Femur (tissue), 1 donor: ENCODE measurements at regions not wholly inside any gene's neighbourhood (a gene's known extent, or its start where the extent isn't known, plus 50 kb on each side); places are given as distances from the start of the nearest gene placed in this dataset.
"Not testable (repeated sequence)": the region's sequence is repeated elsewhere in the genome, so short reads cannot be mapped to it uniquely, and the experiment has no call there.

ENCODE experiments used
- DNase-seq: peaks from one replicate; pipeline ENCODE4 v3.0.0-alpha.2; 2017

DNA sequence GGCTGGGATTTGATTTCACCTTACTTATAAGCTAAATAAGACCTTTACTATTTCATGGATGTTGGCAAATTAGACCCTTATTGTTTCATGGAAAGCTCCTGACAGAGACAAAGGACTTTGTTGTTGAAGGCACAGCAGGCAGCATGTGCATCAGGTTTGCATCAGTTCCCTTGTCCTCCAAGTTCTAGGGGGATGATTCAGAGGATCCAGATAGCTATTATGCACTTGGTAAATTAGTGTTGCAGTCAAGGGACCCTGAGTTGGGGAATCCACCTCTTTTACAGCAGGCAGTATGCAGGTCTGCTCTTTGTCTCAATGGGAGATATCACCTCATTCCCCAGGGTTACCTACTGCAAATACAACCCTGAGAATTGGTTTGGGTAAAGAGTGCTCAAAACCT is 131.4 kb upstream of the IGSF10 start:
- no peak for DNase-seq

DNA sequence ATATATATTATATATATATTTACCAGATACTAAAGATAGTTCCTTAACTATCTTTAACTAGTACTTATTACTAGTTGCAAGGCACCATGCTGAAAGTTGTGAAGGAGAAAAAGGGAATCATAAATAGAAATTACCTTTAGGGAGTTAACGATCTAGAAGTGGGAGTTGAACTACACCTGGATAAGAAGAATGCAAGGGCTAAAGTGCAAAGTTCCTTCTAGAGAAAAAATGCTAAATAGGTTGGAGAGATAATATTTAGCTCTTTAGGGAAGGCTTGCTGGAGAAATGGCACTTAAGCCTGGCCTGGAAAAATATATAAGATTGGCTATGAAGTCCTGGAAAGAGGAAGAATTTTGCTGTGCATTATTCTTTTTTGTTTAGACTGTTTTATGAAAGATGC is 130.6 kb upstream of the IGSF10 start:
- DNase-seq = no peak

DNA sequence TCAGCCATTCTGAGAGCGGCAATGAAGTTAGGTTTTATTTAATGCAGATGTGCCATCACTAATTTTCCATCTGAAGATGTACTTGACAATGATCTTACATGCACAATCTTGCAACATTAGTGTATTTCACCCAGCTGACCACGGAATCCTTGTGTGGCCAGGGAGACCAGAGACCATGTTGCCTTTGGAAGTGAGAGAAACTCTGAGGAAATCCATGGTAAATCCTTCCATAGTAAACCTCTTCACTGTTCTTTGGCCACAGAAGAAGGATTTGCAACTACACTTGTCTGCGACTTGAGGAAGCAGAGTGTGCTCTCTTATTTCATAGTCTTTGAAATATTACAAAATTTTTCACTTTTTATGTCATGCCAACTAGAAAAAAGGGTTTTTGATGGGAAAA is 128.4 kb upstream of the IGSF10 start:
- DNase-seq = no peak

DNA sequence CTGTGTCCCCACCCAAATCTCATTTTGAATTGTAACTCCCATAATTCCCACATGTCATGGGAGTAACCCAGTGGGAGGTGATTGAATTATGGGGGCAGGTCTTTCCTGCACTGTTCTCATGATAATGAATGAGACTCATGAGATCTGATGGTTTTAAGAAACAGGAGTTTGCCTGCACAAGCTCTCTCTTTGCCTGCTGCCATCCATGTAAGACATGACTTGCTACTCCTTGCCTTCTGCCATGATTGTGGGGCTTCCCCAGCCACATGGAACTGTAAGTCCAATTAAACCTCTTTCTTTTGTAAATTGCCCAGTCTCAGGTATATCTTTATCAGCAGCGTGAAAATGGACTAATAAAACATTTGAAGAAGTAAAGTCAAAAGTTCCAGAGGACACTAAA is 126.8 kb upstream of the IGSF10 start:
- DNase-seq = not testable (repeated sequence)

DNA sequence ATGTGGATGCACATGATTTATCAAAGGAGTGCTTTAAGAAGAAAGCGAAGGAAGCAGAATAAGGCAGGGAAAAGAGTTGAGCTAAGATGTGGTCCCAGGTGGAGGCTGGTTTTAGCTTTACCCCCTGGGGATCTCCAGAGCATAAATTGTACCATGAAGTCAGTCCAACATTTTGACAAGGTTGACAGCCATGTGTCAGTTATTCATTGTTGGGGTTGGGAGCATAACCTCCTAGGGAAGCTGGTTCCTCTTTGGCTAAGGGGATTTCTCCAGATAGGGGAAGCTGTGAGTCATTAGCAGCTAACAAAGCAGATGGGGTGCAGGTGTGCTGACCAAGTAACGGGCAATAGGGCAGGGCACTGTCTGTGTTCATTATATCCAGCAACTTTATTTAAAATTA is 123.7 kb upstream of the IGSF10 start:
- DNase-seq = no peak

DNA sequence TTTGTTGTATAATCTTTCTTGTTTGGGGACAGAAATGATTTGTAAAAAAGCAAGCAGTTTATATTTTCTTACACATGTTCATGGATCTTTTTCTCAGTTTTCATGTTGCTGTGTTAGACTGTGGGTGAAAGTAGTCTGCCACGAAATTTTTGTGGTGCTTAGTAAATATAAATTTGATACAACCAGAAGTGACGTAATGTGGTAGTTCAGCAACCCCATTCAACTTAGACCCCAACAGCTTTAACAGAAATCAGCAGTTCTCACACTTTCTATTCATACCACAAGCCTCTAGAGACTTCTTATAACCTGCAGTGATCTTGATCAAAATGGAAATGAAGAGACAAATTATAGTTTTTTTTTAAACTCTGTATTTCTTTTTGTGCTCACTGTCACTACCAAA is 120.2 kb upstream of the IGSF10 start:
- no peak for DNase-seq

DNA sequence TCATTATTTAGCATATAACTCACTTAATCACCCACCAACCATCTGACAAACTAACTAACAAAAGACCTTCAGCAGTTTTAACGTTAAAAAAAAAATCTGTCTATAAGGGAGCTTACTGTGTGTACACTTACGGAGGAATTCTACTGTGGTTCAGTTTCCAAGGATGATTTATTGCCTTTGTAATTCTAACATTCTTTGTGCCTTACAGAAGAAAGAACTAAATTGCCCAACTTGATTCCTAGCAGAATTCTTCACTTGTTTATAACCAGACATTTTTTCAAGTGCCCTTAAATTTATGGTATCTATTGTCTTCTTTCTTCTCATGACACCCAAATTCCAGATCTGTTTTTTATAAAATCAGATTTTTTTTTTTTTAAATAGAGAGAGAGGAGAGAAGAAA is 119.7 kb upstream of the IGSF10 start:
- DNase-seq = no peak

DNA sequence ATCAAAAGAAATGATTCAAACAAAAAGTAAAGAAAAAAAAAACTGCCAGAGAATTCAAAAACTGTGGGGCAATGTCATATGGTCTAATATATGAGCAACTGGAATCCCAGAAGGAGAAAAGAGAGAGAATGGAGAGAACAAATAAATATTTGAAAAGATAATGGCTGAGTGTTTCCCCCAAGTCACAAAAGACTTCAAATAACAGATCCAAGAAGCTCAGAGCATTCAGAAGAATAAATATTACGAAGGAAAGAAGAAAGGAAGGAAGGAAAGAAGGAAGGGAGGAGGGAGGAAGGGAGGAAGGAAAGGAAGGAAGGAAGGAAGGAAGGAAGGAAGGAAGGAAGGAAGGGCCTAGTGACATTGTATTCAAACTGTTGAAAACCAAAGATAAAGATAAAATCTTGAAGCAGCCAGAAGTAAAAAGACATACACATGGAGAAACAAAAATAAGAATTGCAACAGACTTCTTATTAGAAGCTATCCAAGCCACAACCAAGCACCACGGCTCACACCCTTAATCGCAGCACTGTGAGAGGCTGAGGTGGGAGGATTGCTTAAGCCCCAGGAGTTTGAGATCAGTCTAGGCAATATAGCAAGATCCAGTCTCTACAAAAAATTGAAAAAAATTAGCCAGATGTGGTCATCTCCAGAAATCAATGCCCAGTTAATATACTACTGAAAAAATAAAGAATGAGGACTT is 118.9 kb upstream of the IGSF10 start:
- DNase-seq = no peak

DNA sequence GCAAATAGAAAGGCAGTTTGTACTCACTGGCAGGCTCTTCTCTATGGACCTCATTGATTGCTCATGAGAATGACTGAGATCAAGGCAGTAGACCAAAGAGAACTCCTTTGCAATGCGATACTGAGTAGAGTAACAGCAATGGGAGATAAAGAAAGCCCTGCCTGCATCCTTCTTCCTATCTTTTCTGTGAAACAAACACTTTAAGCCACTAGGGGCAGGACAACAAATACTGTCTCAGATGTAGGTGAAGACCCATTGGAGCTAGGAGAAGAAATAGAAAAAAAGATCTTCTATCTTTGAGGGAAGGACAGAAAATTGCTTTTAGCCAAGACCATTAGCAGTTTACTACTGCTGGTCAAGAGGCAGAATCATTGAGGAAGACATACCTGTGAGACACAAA is 117.6 kb upstream of the IGSF10 start:
- DNase-seq = no peak

DNA sequence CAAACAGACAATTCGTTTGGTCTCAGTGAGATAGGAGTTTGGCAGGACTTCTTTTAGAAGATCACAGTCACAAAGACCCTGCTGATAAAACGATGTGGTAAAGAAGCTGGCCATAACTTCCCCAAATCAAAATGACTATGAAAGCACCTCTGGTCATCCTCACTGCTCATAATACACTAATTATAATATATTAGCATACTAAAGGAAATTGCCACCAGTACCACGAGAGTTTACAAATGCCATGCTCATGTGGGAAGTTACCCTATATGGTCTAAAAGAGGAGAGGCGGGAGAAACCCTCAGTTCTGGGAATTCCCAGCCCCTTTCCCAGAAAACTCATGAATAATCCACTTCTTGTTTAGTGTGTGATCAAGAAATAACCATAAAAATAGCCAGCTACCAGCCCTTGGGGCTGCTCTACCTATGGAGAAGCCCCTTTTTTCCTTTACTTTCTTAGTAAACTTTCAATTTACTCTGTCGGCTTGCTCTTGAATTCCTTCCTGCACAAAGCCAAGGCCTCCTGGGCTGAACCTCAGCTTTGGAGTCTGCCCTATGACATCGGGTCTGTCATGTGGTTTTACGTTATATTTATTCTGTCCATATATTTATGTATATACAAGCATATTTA is 115.8 kb upstream of the IGSF10 start:
- no peak for DNase-seq

DNA sequence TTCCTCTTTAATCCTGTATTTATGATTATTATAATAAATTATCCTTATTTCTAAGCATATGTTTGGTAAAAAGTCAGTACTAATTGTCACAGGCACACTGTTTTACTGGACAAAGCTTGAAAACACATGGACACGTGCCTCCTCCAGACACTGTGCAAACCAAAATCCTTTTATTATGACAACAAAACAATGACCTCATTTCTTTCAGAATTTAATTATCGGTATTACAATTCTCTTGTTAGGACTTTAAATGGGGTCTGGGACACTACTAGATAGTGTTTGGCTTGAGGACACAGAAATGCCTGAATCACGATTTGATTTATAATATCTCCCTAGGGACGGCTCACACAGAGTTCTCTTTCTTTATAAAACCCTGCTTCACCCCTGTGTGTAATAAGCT is 107.3 kb upstream of the IGSF10 start:
- no peak for DNase-seq

DNA sequence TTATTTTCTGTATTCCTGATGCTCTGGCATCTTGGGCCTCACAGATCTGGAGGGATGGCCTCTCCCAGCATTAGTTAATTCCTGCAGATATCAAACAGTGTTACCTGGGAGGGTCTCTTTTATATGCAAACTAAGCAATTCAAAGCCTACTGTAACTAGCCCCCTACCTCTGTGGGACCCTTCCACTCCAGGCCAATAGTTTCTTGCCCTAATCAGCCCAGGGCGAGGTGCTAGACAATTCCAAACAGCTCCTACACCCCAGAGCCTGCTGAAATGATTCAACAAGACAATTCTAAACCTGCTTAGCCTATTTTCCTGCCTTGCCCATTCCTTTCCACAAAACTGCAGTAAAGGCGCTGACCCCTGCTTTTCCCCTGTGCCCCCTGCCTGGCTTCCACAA is 106.6 kb upstream of the IGSF10 start:
- DNase-seq = no peak

DNA sequence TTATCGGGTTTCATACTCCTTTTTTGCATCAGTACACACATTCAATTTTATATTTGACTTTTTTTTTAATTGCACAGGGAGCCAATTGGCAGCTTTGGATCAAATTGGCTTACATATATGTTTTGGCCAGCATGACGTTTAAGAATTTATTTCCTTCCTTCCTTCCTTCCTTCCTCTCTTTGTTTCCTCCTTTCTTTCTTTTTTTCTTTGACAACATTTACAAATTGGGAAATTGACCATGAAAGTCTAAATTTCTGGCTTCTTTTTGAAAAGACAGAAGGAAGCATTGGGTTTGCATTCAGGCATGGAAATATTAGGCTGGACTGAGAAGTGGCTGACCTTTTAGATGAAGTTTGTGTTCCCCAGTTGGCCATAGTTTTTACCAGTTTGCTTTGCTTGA is 103.4 kb upstream of the IGSF10 start:
- DNase-seq = no peak

DNA sequence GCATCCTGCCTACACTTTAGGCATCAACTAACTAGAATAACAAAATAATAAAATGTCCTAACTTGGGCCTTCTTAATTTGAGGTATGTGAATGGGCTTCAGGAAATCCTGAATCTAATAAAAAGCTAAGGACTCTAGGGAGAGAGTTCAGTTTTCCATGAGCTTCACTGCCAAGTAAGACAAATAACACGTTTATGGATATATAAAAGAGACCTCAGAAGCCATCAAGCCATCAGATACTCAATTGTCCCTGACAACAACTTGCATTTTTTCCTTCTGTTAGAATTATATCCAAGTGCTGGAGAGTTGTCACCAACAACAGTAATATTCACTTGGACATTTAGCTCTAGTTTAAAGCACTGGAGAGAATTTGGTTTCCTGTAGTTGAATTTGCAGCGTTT is 102.4 kb upstream of the IGSF10 start:
- DNase-seq = no peak

DNA sequence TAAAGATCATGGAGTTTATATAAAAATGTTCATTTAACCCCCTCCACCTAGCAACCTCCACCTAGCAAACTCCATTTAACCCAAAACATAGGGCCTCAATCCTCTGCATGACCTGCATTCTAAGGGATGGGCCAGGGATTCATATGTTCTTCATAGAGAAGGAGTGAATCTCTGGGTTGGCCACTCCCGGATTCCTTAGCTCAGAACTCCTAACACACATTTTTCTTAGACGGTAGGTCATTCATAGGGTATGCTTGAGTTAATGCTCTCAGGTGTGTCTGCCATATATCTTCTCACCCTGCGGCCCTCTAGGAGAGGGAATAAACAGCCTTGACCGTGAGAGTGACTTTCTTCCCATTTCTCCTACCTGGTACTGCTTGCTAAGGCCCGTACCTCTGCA is 102.0 kb upstream of the IGSF10 start:
- no peak for DNase-seq

DNA sequence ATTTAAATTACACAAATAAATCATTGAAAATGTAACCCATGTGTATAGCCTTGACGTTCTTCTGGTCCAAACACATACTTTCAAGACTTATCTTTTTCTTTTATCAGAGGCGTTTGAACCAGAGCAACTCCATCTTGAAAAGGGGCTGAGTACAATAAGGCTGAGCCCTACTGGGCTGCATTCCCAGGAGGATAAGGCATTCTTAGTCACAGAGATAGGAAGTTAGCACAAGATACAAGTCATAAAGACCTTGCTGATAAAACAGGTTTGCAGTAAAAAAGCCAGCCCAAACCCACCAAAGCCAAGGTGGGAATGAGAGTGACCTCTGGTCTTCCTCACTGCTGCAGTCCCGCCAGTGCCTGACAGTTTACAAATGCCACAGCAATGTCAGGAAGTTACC is 101.0 kb upstream of the IGSF10 start:
- no peak for DNase-seq

DNA sequence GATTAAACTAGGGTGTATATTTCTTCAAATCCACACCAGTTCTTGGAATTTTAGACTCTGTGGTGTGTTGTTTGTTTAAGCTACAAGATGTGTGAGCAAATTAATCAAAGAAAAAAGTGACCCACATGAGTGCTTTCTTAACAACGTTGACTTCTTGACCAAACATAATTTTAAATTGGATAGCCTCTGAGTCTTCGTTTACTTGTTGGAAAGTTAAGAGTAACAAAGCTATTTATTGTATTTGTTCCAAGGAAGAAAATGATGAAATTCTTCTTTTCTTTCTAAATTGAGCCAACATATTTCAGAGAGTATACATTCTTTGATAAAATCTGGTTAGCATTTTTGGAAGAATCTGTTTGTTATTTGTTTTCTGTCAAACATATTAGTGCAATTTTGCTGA is 99.9 kb upstream of the IGSF10 start:
- no peak for DNase-seq

DNA sequence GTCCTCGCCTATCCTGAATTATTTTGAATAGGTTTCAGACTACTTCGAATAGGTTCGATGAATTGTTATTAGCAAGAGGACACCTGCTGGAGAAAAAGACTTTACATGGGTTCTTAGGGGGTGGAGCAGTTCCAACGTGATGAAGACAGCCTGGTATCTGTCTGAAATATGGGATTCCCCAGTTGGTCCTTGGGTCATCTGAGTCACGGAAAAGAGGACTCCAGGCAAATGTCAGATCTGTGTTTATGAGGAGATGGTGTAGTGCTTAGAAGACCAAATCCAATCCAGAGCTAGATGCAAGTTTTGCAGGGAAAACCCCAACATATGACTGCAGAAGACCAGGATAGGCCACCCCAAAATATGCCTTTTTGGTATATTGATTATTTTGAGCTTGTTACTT is 98.9 kb upstream of the IGSF10 start:
- no peak for DNase-seq

DNA sequence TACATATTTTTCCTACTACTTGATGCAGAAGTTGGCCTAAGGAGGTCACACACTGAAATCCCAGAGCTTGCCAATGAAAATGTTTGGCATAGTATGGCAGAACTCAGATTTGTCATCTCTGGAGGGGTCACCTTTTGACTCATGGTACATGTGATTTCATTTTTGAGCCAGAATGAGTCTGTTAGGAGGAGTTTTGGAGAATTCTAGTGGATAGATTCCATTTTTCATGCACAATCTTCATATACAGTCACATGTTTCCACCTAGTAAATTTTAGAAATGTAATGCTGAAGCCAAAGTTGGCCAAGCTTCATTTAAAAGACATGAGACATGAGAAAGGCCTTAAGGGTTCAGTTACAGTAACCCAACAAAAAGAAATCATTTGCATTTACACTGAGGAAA is 97.8 kb upstream of the IGSF10 start:
- DNase-seq = no peak

DNA sequence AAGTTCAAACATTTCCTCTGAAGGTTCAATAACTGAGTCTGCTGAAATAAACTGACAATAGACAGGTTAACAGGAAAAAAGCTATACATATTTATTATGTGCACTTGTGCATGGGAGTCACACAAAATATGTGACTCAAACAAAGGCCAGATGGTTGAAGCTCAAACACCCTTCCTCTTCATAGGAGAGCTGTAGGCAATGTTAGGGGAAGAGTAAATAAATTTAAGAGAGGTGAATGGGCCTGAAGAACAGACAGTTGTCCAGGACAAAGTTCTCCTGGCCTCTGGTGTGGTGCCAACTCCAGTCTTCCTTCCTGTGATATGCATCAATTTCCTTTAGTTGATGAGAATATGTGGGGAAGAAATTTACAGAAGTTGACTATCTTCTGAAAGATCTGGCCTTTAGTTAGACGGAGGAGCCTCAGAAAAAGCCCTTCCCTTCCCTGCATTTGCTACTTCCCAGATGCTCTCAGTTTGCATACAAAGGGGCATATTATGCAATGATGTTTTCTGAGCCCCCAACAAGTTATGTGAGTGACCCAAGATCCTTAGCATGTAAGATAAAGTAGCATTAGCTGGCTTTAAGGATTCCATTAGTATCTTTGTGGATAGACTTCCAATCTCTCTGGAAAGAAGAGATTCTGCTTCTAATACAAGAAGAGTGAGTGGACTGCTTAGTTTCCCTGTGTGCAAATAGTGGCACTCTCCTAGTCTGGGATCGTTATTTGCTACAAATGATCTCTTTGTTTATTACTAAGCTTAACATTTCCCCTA is 96.4 kb upstream of the IGSF10 start:
- no peak for DNase-seq

DNA sequence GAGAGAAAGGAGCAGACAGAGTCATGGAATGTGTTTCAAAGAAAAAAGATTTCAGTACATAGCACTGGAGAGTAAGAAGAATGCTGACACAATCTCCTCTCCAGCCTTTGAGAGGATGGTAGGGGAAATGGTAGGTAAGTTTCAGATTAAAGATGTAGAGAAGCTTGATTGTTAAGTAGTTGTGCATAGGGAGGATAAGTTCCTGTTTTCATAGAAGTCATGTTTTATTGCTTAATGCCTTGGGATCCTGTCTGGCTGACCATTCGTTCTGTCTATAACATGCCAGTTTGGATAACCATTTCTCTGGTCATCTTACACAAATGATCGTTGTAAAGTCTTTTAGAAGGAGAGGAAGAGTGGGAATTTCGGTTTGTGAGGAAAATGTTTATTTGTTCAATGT is 95.7 kb upstream of the IGSF10 start:
- DNase-seq = no peak

DNA sequence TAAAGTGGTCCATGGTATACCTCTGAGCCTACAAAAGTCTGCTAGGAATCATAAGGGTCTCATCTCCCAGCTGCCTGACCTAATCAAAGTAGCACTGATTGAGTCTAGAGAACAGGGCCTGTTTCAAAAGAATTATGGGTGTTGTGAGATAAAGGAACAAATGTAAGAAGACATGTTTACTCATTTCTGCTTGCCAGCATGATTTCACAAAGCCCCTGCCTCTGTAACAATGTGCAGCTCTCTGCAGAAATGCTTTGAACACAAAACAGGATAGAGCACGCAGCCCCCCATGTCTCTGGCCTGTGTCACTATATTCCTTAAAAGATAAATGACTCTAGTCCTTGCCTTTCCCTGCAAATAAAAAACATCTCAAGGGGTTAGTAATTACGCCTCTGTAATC is 94.7 kb upstream of the IGSF10 start:
- no peak for DNase-seq

DNA sequence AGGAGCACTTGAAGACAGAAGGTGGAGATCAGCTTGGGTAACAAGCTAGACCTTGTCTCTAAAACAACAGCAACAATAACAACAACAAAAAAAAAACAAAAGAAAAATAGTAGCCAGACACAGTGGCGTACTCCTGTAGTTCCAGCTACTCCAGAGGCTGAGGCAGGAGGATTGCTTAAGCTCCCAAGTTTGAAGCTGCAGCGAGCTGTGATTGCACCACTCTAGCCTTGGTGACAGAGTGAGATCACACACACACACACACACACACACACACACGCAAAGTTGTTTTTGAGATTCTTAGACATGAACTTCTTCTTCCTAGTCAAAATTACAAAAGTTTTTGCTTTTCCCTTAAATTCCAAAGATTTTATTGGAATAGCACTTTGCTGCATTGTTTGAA is 93.0 kb upstream of the IGSF10 start:
- no peak for DNase-seq

DNA sequence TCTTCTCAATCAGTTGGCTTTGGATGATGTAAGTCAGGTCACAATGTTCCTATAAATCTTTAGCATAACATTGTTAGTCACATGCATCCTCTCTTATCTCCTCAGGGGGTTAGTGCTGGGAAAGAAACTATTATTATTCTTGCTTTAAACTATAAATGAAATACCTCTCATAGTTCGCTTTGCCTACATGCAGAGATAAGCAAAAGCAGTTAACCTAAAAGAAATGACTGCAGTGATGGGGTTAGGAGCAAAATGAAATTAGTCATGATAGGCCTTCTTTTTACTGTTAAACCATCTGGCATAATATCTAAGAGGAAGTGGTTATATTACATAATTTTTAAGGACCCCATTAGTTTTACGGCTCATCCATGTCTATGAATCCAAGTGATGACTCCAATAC is 91.7 kb upstream of the IGSF10 start:
- DNase-seq = no peak

DNA sequence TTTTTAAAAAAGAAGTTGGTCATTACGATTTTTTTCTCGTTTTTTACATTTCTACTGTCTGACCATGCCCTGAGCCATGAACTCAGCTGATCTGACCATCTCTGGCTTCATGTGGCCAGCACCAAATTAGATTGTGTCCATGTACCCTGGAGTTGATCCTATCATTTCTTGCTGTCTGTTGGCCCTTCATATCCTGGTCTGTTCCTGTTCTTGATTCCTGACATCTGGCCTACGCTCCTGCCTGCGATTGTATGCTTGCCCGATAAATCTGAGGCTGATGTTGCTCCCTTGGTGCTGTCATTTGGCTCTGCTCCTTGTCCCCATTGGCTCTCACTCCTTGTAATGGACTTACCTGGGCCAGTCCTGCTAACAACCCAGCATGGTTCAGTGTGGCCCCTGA is 89.8 kb upstream of the IGSF10 start:
- no peak for DNase-seq
